Endothelial cell of umbilical vein (primary cell): ENCODE measurements at regions not wholly inside any gene's neighbourhood (a gene's known extent, or its start where the extent isn't known, plus 50 kb on each side); places are given as distances from the start of the nearest gene placed in this dataset.

ENCODE experiments used
- MYC ChIP-seq: IDR thresholded peaks from one replicate; pipeline ENCODE4 v1.6.1; 2011; ENCODE audit warnings: mild to moderate bottlenecking, low read depth, low read length
- POLR2A ChIP-seq: IDR thresholded peaks from 2 replicates; pipeline ENCODE4 v1.6.1; 2012; ENCODE audit warnings: low read depth, mild to moderate bottlenecking, control low read depth, low read length
- POLR2AphosphoS5 ChIP-seq: IDR thresholded peaks from 2 replicates; pipeline ENCODE4 v1.6.1; 2012; ENCODE audit warnings: low read depth, mild to moderate bottlenecking, control low read depth, low read length, moderate library complexity; ENCODE audit not compliant: insufficient read depth
- TF ChIP-seq, protein P1 (sequence below), 2 donors: IDR thresholded peaks; 1 replicate in 1 of 2; 2 replicates in 1 of 2; pipeline ENCODE4 v1.5.1; 2011; ENCODE audit warnings: low read length in 2 of 2, mild to moderate bottlenecking in 2 of 2, moderate library complexity in 2 of 2, control low read depth in 1 of 2, inconsistent platforms in 1 of 2, low read depth in 1 of 2; ENCODE audit not compliant: insufficient read depth in 1 of 2; ENCODE audit errors: extremely low read depth in 1 of 2

DNA sequence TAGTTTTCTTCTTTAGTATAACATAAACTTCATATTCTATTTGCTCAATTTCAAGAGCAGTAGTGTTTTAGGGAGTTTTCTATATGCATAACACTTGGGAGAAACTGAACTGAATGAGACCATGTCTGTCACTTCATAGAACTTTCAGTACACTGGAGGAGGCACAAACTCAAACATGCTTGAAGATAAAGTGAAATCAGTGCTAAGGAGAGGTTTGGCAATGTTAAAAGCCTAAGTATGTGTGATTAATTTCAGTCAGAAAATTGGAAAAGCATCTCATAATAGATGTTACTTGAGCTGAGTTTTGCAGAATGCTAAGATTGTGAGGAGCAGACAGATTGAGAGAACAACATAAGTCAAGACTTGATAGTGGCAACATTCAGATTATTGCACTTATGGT, 411.2 kb upstream of the HS3ST1 start:
- TF ChIP-seq POLR2A (no peak), POLR2AphosphoS5 (no peak), MYC (no peak)
- TF ChIP-seq, protein P1, sequence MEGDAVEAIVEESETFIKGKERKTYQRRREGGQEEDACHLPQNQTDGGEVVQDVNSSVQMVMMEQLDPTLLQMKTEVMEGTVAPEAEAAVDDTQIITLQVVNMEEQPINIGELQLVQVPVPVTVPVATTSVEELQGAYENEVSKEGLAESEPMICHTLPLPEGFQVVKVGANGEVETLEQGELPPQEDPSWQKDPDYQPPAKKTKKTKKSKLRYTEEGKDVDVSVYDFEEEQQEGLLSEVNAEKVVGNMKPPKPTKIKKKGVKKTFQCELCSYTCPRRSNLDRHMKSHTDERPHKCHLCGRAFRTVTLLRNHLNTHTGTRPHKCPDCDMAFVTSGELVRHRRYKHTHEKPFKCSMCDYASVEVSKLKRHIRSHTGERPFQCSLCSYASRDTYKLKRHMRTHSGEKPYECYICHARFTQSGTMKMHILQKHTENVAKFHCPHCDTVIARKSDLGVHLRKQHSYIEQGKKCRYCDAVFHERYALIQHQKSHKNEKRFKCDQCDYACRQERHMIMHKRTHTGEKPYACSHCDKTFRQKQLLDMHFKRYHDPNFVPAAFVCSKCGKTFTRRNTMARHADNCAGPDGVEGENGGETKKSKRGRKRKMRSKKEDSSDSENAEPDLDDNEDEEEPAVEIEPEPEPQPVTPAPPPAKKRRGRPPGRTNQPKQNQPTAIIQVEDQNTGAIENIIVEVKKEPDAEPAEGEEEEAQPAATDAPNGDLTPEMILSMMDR (IDR thresholded peaks at IDR 0.05; ENCODE audit: extremely low read depth in 1 of 2, insufficient read depth in 1 of 2, low read depth in 1 of 2, low read length in 2 of 2): no peak
